HG03457 (cell line): ENCODE measurements at regions not wholly inside any gene's neighbourhood (a gene's known extent, or its start where the extent isn't known, plus 50 kb on each side); places are given as distances from the start of the nearest gene placed in this dataset.

Source experiments
- ATAC-seq: cut with Tn5 transposase; IDR thresholded peaks from one replicate; pipeline ENCODE4 v1.9.1; 2021; ENCODE audit warnings: moderate number of reproducible peaks; ENCODE audit not compliant: unreplicated experiment

DNA sequence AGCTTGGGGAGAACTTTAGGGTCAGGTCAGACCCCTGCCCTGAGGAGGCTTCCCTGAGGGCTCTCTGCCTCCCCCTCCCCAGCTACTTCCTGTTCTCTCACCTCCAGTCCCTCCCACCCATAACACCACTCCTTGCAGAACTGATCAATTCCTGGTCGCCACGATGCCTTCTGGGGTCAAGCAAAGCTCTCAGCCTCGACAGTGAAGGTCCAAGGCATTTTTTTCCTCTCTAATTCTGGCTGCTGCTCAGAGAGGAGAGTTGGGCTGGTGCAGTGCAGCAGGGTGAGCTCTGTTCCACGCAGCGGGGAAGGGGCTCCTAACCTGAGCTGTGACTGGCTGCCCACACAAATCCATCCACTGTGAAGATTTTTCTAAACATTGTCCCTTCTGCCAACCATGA is 628.4 kb downstream of the BRD1 start:
- no peak for ATAC-seq

DNA sequence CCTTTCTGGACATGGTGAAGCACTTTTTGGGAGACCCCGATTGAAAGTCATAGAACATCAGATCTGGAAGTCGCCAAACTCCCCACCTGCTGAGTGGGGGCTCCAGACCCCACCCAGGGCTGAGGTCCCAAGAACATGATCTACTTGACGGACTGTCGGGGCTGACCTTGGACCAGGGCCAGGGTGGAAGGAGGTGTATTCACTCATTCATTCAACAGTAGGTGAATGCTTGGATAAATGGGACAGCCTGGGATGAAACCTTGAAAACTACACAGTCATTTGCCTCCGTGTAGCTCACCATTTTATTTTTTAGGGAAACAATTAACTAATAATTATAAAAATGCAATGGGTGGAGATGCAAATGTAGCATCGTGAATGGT is 629.0 kb downstream of the BRD1 start:
- ATAC-seq: no peak

DNA sequence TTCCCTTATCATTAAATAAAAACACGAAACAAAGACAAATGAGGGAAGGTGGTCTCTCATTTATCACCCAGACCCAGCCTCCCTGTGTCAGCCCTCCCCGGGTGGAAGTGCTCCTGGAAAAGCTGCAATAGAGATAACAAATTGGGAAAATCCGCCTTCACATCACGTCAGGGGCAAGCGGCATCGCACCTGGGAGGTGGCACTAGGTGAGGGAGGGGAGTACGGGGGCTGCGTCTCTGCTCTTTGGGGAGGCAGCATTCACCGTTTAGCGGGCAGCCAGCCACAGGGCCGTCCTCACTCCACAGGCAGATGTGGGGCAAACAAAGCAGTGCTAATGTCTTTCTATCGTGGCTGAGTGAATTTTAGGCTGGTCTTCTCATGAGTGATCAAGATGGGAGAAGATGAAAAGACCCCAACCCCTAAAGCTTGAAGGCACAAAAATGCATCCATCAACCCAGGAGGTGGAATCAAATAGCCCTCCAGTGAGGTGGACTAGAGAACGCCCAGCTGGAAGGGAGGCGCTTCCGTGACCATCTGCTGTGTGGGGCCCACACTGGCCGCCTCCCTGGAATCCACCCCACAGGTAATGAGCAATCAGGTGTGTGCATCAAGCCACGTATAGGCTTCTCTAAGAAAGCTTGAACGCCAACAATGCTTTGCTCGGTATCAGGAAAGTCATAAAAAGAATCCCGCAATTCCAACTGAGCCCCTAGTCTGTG is 629.5 kb downstream of the BRD1 start:
- no peak for ATAC-seq

DNA sequence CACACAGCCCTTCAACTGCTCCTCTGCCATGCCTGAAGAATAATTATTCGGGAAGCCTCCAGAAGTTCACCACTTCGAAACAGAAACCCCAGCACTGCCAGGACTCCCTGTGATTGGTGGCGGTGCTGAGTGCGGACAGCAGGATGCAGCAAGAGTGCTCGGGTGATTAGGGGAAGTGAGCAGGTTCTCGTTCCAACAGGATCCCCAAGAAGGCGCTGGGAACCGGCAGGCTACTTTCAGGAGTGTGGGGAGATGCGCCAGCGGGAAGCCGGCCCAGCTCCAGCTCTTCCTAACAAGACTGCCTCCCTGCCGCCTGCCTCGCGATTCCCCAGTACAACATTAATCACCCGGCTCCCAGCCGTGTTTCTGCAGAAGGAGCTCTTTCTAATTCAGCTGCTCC is 630.2 kb downstream of the BRD1 start:
- no peak for ATAC-seq

DNA sequence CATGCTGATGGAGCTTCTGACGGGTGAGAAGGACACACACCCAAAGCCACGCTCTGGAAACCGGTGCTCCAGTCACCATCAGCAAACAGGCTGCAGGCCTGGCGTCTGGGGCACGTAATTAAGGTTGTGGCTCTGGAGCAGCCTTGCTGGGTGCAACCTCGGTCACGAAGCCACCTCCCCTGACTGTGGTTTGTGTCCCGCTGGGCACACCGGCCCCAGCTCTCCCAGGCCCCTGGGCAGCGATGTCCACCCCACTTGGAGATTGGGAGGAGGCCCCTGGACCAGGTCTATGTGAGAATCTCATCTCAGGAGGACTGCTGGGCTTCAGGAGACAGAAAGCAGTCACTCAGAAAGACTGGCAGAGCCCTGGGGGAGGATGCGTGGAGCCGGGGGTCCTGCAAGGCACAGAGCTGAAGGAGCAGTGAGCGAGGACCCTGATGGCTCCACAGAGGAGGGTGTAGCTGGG is 631.6 kb downstream of the BRD1 start:
- no peak for ATAC-seq

DNA sequence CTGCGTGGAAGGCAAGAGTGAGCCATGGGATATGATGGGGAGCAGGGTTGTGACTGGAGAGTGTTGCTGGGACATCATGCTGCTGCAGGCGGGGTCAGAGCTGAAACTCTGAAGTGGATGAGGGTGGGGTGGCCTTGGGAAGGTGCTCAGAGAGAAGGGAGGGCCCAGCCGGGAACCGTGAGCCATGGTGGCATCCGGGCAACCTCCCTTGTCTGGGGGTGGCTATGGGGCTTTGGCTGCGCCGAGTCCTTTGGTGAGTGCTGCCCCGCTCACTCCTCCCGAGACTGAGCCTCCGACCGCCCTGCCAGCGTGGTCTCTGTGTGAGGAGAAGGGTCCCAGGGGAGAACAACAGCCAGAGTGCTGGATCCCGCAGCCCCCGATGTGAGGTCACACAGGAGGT is 632.0 kb downstream of the BRD1 start:
- ATAC-seq: no peak

DNA sequence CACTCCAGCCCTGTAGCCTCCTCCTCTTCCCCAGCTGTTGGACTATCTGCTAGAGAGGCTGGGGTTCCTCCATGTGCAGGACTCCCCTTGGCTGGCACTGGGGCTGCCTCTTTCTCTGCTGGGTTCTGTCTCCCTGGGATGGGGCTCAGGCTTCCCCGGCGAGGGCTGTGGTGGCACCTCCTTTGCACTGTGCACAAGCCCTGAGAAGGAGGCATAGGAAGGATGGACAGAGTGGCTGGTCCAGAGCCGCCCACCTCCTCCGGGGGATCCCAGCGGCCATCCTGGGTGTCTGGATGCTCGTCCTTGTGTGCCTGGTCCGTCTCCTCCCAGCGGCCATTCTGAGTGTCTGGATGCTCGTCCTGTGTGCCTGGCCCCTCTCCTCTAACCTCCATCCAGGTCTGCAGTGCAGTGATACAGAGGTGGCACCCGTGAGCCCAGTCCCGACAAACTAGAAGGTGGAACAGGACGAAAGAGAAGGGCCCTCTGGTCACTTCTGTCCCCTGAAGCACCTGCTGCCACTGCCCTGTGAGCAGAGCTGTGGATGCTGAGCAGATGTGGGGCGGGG is 633.7 kb downstream of the BRD1 start:
- ATAC-seq: no peak

DNA sequence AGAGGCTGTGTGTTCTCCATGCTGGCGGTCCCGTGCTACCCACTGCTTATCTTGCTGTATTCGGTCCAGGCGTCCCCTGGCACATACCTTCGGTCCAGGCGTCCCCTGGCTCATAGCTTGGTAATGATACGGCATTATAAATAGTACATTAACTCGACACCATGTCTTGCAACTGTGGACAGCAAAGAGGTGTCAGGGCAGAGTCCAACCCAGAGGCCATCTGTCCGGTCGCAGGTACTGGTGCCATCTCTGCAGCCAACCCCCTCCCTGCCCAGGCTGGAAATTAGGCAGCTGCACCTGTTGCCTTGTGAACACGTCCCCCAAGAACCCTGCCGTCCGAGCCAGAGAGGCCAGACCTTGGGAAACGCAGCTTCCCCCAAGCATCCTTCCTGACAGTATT is 634.3 kb downstream of the BRD1 start:
- no peak for ATAC-seq

DNA sequence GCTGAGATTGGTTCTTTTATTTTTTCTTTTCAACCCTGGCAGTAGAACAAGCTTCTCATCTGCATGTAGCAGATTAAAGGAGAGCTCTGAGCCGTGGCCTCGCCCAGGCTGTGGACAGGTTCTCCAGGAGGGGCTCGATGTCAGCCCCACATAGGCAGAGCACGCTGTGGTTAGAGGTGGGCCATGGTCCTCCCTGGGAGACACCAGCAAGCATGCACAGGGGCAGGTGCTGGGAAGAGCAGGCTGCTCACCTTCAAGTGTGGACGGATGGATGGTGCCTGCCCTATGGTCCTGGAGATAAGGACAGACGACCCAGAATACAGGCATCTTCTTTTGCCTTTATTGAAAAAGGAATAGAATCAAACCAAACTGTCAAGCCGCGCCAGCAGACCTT is 634.8 kb downstream of the BRD1 start:
- no peak for ATAC-seq

DNA sequence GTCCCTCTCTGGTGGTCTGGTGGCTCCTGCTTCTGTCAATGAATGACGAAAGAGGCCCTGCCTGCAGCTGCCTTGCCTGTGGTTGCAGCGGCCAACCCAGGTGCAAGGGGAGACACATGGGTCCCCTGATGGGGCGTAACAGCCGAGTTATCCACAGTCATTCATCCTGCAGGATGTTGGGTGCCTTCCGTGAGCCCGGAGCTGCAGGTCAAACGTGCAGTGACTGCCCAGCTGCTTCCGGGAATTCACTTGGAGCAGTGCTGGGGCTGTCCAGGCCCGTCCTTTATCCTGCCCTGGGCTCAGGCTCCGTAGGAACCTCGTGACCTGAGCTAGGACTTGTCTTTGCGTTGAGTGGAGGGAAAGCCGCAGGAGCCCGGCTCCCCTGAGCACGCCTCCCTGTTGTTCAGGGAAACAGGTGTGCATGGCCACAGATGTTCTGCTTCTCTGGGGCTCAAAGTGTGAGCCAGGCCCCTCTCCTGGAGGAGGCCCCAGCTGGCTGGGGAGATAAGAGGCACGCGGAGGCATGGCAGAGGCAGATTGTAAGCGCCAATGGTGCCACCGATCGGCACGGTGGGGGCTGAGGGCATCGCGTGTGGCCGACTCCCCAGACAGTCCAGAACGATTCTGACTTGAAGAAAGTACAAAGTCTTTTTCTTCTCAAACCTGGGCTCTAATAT is 635.4 kb downstream of the BRD1 start:
- ATAC-seq: no peak

DNA sequence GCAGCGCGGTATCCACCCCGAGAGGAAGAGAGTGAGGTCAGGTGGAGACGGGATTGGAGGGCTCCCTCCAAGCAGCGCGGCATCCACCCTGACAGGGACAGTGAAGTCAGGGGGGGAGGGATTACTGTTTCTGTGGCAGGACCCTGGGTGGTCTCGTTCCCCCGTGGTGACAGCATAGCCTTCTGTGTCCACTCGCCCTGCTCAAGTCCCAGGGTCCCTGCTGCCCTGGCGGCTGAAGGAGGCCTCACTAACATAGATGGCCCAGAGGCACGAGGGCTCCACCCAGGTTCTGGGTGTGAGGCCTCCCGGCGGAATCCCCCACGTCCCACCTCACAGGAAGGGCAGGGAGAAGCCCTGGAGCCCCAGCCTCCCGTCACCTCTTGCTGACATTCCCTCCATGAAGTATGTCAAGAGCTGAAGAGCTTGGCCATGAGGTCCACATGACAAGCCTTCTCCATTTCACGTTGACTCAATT is 636.1 kb downstream of the BRD1 start:
- ATAC-seq: no peak

DNA sequence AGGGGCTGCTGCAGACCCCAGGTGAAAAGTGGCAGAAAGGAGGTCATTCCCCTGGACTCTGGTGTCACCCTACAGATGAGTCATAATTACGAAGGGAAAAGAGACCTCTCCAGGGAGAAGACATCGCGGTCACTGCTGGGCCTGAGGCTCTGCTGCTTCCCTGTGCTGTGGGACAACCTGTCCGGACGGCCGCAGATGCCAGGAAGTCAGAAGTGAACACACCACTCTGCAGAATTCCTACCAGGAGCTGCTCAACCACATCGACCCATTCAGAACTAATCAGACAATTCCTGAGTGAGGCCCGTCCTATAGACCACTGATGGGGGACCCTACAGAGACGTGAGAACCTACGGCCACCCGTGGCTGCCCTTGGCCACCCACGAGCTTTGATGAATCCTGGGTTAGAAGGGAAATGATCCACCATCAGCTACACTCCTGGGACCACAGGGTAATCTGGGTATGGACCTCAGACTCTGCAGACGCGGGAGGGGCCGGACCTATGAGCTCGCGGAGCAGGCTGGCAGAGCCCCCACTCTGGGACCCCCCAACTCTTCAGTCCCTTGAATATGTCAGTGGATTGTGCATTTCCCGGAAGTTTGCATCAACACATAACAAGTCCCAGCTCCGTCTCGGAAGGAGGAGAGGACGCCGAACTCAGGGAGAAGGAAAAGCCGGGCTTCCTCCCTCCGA is 636.7 kb downstream of the BRD1 start:
- ATAC-seq: no peak

DNA sequence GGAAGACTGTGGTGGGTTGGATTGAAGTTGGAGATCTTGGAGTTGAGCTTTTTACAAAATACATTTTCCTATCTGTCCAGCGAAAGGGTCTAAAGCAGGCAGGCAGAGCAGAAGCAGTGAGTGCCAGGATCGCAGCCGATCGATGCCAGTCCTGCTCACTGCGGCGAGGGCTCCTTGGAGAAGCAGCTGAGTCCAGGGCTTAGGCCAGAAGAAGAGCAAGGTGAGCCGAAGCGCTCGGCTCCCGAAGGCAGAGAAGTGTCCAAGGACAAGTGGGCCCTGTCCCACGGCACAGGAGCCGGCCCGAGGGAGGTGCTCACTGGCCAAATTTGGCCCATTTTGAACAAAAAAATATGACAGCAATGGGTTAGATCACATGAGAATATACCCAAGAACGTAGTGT is 637.8 kb downstream of the BRD1 start:
- ATAC-seq: no peak

DNA sequence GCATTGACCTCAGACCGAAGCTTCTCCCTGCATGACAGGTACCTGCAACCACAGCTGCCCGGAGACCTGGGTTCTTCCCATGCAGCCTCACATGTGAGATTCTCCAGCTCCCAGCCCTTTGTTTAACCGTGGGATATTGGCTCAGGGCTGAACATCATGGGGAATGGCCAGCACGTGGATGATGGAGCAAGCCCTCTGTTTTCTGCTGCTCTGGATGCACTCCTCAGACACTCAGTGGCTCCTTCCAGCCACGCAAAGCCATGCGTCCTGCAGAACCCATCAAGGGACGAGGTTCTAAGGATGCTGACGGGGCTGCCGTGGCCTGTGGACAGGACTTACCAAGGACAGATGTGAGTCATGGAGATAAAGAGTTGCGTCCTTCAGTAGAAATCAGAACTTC is 639.1 kb downstream of the BRD1 start:
- no peak for ATAC-seq

DNA sequence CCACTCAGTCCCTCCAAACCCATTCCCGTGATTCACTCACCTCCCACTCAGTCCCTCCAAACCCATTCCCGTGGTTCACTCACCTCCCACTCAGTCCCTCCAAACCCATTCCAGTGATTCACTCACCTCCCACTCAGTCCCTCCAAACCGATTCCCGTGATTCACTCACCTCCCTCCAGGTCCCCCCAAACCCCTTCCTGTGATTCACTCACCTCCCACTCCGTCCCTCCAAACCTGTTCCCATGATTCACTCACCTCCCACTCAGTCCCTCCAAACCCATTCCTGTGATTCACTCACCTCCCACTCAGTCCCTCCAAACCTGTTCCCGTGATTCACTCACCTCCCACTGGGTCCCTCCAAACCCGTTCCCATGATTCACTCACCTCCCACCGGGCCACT is 639.6 kb downstream of the BRD1 start:
- no peak for ATAC-seq

DNA sequence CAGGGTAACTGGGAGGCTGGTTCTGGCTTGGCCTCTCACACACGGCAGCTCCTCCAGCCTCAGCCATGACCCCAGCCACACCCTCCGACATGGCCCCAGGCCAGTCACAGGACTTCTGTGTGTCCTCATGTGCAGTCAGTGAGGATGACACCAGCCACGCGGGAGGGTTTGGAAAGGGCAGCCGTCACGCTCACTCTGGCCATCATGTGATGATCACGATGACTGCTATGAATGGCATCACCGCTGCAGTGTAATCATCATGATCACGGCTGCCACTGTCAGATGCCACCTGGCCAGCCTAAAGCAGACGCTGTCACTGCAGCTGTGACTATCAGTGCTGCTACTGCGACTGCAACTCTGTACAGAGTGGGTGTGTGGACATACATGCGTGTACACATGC is 640.9 kb downstream of the BRD1 start:
- ATAC-seq: no peak

DNA sequence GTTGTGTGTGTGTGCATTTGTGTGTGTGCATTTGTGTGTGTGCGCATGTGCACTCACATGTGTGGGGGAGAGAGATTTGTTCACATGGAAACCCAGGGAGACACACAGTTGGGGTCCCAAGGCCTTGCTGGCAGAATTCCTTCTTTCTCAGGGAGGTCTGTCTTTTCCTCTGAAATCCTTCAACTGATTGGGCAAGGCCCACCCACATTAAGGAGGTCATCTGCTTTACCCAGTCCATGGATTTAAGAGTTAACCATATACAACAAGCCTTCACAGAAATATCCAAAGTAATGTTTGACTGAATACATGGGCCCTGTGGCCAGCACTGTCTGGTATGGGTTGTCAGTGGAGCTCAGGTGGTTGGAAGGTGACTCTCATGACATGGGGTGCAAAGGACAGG is 641.4 kb downstream of the BRD1 start:
- no peak for ATAC-seq

DNA sequence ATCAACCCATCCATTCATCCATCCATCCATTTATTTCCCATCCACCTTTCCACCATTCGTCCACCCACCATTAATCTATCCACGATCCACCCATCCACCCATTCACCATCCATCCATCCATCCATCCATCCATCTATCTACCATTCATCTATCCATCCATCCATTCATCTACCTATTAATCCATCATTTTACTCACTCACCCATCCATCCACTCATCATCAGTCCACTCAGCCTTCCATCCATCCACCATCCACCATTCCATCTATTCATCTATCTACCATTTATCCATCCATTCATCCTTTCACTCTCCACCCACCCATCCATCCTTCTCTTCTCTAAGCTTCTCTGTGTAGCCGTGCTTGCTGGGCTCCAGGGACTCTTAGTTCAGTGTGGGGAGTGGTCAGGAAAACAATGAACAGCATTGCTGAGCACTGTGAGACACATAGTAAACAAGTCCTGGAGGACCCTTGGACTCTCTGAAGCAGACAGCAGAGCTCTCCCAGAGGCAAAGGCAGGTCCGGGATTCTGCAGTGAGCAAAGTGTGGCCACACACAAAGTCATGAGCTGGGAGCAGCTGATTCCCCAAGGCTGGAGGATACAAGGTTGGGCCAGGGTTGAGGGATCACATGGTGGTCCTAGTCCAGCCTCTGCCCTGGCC is 642.2 kb downstream of the BRD1 start:
- no peak for ATAC-seq

DNA sequence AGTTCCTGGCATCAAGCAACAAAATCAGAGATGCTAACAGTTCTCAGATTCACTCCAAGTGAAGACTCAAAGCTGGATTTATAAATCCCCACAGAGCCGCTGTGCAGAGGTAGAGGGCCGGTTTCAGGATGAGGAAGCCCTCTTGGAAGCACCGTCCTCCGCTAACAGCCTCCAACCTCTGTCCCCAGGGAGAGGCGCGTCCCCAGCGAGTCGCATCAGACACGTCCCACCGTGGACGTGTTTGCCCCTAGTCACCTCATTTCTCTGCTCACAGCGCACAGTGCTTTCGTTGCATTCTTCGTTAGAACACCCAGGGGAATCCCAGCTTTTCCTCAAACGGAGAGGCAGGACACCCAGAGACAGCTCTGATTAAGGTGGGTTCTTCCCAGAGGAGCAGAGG is 642.9 kb downstream of the BRD1 start:
- no peak for ATAC-seq

DNA sequence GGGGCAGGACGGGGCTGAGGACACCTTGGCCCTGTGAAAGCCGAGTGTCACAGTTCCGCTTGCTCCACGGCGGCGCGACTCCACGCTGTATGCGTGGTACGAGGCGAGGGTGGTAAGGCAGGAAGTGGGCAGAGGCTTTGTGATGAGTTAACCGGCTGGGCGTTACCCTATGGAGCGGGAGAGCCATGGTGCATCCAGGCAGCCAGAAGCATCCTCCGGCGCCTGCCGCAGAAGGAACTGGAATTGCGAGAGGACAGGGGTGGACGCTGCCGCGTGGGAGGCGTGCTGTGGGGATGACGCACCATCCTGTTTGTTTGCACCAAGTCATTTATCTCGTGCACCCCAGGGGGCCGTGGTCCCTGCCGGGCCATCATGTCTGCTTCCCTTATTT is 643.9 kb downstream of the BRD1 start:
- ATAC-seq: no peak

DNA sequence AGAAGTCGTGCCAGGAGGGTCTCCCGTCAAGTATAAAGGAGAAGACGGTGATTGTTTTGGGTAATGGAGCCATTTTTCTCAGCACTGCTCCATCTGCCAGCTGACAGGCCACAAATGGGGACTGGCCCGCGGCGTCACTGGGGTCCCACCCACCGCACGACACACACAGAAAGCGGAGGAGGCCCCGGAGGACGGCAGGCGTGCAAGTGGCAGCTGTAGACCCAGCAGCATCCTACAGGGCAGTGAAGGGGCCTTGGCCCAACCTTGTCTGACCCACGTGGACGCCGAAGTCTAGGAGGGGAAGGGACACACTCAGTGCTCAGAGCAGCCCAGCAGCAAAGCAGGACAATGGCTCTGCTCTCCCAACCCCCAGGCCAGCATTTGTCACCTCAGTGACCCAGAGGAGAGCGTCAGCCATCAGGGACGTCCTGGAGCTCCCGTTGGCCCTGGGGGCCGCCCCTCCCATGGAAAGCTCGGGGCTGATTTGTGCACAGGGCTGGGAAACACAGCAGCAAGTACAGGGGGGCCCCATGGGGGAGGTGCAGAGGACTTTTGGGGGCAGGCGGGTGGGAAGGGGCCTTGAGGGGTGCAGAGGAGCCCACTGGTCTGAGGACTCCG is 644.4 kb downstream of the BRD1 start:
- ATAC-seq: no peak
